B cell (primary cell): ENCODE measurements at regions not wholly inside any gene's neighbourhood (a gene's known extent, or its start where the extent isn't known, plus 50 kb on each side); places are given as distances from the start of the nearest gene placed in this dataset.

Experiments used
- ATAC-seq: fragments of 200-7000 bp; cut with Tn5 transposase; one replicate; pipeline ENCODE4 v1.10.0; 2021; ENCODE audit warnings: low read depth, mild to moderate bottlenecking, moderate number of reproducible peaks, moderate library complexity
- CTCF ChIA-PET: fragments of 350-600 bp; sonication (Branson Sonifier 250); formaldehyde crosslinking; loops from one replicate; lab custom pipeline; 2021; ENCODE audit warnings: antibody characterized with exemption, inconsistent platforms; lab: Charles Lee
- POLR2A ChIA-PET: fragments of 350-600 bp; sonication (Branson Sonifier 250); formaldehyde crosslinking; loops from one replicate; lab custom pipeline; 2021; ENCODE audit warnings: antibody characterized with exemption; lab: Charles Lee
- DNase-seq: peaks from one replicate; pipeline ENCODE4 v3.0.0; 2013
- H2AFZ ChIP-seq: 2 replicates; pipeline ENCODE4 v1.6.1; 2012; ENCODE audit warnings: mild to moderate bottlenecking, low read depth, low read length; ENCODE audit not compliant: insufficient read depth, poor library complexity, severe bottlenecking
- H3K27ac ChIP-seq, 2 donors: 1 replicate in 1 of 2; 2 replicates in 1 of 2; pipeline ENCODE4 v1.5.1; 2012 to 2013; ENCODE audit warnings: low read length in 2 of 2, mild to moderate bottlenecking in 2 of 2, moderate library complexity in 1 of 2
- H3K27me3 ChIP-seq, 4 experiments: fragments of 200-600 bp in 1 of 4; sonication (generic) in 1 of 4; replicated peaks in 1 of 4; 1 replicate in 2 of 4; 2 replicates in 2 of 4; pipeline versions ENCODE4 v1.6.1 to v1.7.0; 2013 to 2016; ENCODE audit warnings: low read length in 3 of 4, mild to moderate bottlenecking in 2 of 4, mixed read lengths in 1 of 4, moderate library complexity in 1 of 4; ENCODE audit not compliant: insufficient read depth in 4 of 4, control insufficient read depth in 3 of 4; ENCODE audit errors: control extremely low read depth in 1 of 4
- H3K36me3 ChIP-seq, 2 experiments: replicated peaks in 1 of 2; 1 replicate in 1 of 2; 2 replicates in 1 of 2; pipeline versions ENCODE4 v1.6.1 to v1.7.1; 2013; ENCODE audit warnings: low read length in 1 of 2; ENCODE audit not compliant: insufficient read depth in 2 of 2, control insufficient read depth in 1 of 2; ENCODE audit errors: control extremely low read depth in 1 of 2, extremely low read depth in 1 of 2
- H3K4me1 ChIP-seq, 2 donors: fragments of 200-600 bp in 1 of 2; sonication (generic) in 1 of 2; 1 replicate in 1 of 2; 2 replicates in 1 of 2; pipeline versions ENCODE4 v1.5.1 to v1.6.1; 2013 to 2017; ENCODE audit warnings: low read length in 2 of 2; ENCODE audit not compliant: control insufficient read depth in 2 of 2, insufficient read depth in 2 of 2
- H3K4me2 ChIP-seq: replicated peaks from 2 replicates; pipeline ENCODE3; 2012; ENCODE audit warnings: mild to moderate bottlenecking, low read depth, low read length; ENCODE audit not compliant: poor library complexity, severe bottlenecking
- H3K4me3 ChIP-seq, 5 experiments: fragments of 200-600 bp in 1 of 5; sonication (generic) in 1 of 5; 1 replicate in 3 of 5; 2 replicates in 2 of 5; pipeline versions ENCODE4 v1.5.1 to v1.7.0; 2011 to 2016; ENCODE audit warnings: low read length in 4 of 5, mild to moderate bottlenecking in 4 of 5, low read depth in 2 of 5, control low read depth in 1 of 5, moderate library complexity in 1 of 5; ENCODE audit not compliant: insufficient read depth in 1 of 5; ENCODE audit errors: control extremely low read depth in 1 of 5, extremely low read depth in 1 of 5
- H3K79me2 ChIP-seq: fragments of 200-600 bp; sonication (generic); one replicate; pipeline ENCODE4 v1.6.0; 2016; ENCODE audit warnings: low read length; ENCODE audit not compliant: control insufficient read depth, insufficient read depth
- H3K9ac ChIP-seq: fragments of 200-600 bp; sonication (generic); 2 replicates; pipeline ENCODE4 v1.6.1; 2017; ENCODE audit warnings: mild to moderate bottlenecking, low read length, moderate library complexity
- H3K9me3 ChIP-seq, 3 donors: one replicate each; pipeline versions ENCODE4 v1.6.1 to v1.7.1; 2013; ENCODE audit warnings: low read length in 2 of 3; ENCODE audit not compliant: control insufficient read depth in 2 of 3, insufficient read depth in 1 of 3; ENCODE audit errors: control extremely low read depth in 1 of 3
- H4K20me1 ChIP-seq: 2 replicates; pipeline ENCODE4 v1.6.0; 2012; ENCODE audit warnings: mild to moderate bottlenecking, low read length; ENCODE audit not compliant: insufficient read depth, control insufficient read depth, poor library complexity, severe bottlenecking
- H3K27ac Mint-ChIP-seq: one replicate; pipeline ENCODE4 v1.8.0; 2021; ENCODE audit warnings: mixed read lengths
- H3K27me3 Mint-ChIP-seq: one replicate; pipeline ENCODE4 v1.8.0; 2021; ENCODE audit warnings: mixed read lengths
- H3K4me1 Mint-ChIP-seq: one replicate; pipeline ENCODE4 v1.8.0; 2021; ENCODE audit warnings: mixed read lengths
- H3K4me3 Mint-ChIP-seq: one replicate; pipeline ENCODE4 v1.8.0; 2021; ENCODE audit warnings: mixed read lengths
- H3K9me3 Mint-ChIP-seq: one replicate; pipeline ENCODE4 v1.8.0; 2022; ENCODE audit warnings: mixed read lengths; ENCODE audit not compliant: insufficient read depth
- EZH2 ChIP-seq: IDR thresholded peaks from 2 replicates; pipeline ENCODE4 v1.6.1; 2012; ENCODE audit warnings: borderline replicate concordance, low read depth, mild to moderate bottlenecking, moderate library complexity, low read length; ENCODE audit not compliant: insufficient read depth, poor library complexity, severe bottlenecking
- WGBS: methylation state at CpG from one replicate; pipeline ENCODE4 v1.1.5; 2013; ENCODE audit warnings: missing lambda C conversion rate; ENCODE audit not compliant: insufficient coverage; 5-methylcytosine and 5-hydroxymethylcytosine counted together
- intact Hi-C: fragments of 100-400 bp; cut with micrococcal nuclease; formaldehyde crosslinking; loops from one replicate; pipeline ENCODE4 v1.10.0; 2022
- TF ChIP-seq, protein P1 (sequence below): fragments of 200-600 bp; IDR thresholded peaks from one replicate; pipeline ENCODE4 v1.8.0; 2022; ENCODE audit warnings: antibody characterized with exemption, mild to moderate bottlenecking

GRCh38 chr5:138651058-138651766 lies 76.0 kb upstream of the HSPA9 start:
- no peak for TF ChIP-seq EZH2
- no peak overlapping the region for H3K4me2 ChIP-seq
- H3K27ac ChIP-seq, result no peak overlapping the region
- WGBS, result 80% methylated on average over 10 of the region's 14 CpGs
- Mint-ChIP-seq H3K9me3 (no peaks in the 10 kb centered on the region), H3K27me3 (peaks cover 47% of the 10 kb centered on the region), H3K27ac (no peak overlapping the region), H3K4me3 (no peak overlapping the region), H3K4me1 (peaks cover 37% of the 10 kb centered on the region)
- no peak overlapping the region for H2AFZ ChIP-seq
- ATAC-seq (no peak), DNase-seq (no peak)
- H3K27me3 ChIP-seq, result peaks cover 0 to 69% (median 35%) of the 10 kb centered on the region in 4 experiments
- peaks cover 0 to 7% (median 0%) of the 10 kb centered on the region in 3 donors for H3K9me3 ChIP-seq
- peaks cover 28 to 40% of the 10 kb centered on the region in 2 donors for H3K4me1 ChIP-seq
- H3K79me2 ChIP-seq, result no peaks in the 10 kb centered on the region
- intact Hi-C loops, result no loop called here
- no peaks in the 10 kb centered on the region for H3K36me3 ChIP-seq
- no peaks in the 10 kb centered on the region for H4K20me1 ChIP-seq
- CTCF ChIA-PET, result no interaction called here
- H3K4me3 ChIP-seq, result no peak overlapping the region
- POLR2A ChIA-PET, result no interaction called here
- no peak overlapping the region for H3K9ac ChIP-seq

GRCh38 chr5:138650196-138650595 lies 75.0 kb upstream of the HSPA9 start:
- no peaks in the 10 kb centered on the region for H3K9me3 Mint-ChIP-seq
- ChIA-PET CTCF (no interaction called here), POLR2A (interaction anchor here (0.6 kb wide), 1 partner anchor 71 kb away, joined by 5 read pairs; no protein-coding TSS in a partner anchor)
- H3K9ac ChIP-seq, result no peak overlapping the region
- H3K27me3 Mint-ChIP-seq, result peaks cover 39% of the 10 kb centered on the region
- TF ChIP-seq, protein P1, sequence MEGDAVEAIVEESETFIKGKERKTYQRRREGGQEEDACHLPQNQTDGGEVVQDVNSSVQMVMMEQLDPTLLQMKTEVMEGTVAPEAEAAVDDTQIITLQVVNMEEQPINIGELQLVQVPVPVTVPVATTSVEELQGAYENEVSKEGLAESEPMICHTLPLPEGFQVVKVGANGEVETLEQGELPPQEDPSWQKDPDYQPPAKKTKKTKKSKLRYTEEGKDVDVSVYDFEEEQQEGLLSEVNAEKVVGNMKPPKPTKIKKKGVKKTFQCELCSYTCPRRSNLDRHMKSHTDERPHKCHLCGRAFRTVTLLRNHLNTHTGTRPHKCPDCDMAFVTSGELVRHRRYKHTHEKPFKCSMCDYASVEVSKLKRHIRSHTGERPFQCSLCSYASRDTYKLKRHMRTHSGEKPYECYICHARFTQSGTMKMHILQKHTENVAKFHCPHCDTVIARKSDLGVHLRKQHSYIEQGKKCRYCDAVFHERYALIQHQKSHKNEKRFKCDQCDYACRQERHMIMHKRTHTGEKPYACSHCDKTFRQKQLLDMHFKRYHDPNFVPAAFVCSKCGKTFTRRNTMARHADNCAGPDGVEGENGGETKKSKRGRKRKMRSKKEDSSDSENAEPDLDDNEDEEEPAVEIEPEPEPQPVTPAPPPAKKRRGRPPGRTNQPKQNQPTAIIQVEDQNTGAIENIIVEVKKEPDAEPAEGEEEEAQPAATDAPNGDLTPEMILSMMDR, result no peak
- TF ChIP-seq EZH2, result no peak
- ATAC-seq, result no peak
- no peak for DNase-seq
- peaks cover 0 to 7% (median 0%) of the 10 kb centered on the region in 3 donors for H3K9me3 ChIP-seq
- H3K4me3 ChIP-seq, result no peak overlapping the region
- no peak overlapping the region for H3K4me2 ChIP-seq
- H2AFZ ChIP-seq, result no peak overlapping the region
- H4K20me1 ChIP-seq, result no peaks in the 10 kb centered on the region
- H3K36me3 ChIP-seq, result no peaks in the 10 kb centered on the region
- H3K27ac Mint-ChIP-seq, result no peak overlapping the region
- H3K4me1 ChIP-seq, result peaks cover 28 to 37% of the 10 kb centered on the region in 2 donors
- peak overlapping the region; percentile 4 for H3K4me3 Mint-ChIP-seq
- H3K27me3 ChIP-seq, result peaks cover 0 to 59% (median 28%) of the 10 kb centered on the region in 4 experiments
- intact Hi-C loops, result no loop called here
- no peak overlapping the region for H3K27ac ChIP-seq
- peaks cover 37% of the 10 kb centered on the region for H3K4me1 Mint-ChIP-seq
- 80% methylated on average over 1 of the region's 7 CpGs for WGBS
- no peaks in the 10 kb centered on the region for H3K79me2 ChIP-seq
